ENCODE measurements at regions not wholly inside any gene's neighbourhood (a gene's known extent, or its start where the extent isn't known, plus 50 kb on each side); places are given as distances from the start of the nearest gene placed in this dataset.

DNA sequence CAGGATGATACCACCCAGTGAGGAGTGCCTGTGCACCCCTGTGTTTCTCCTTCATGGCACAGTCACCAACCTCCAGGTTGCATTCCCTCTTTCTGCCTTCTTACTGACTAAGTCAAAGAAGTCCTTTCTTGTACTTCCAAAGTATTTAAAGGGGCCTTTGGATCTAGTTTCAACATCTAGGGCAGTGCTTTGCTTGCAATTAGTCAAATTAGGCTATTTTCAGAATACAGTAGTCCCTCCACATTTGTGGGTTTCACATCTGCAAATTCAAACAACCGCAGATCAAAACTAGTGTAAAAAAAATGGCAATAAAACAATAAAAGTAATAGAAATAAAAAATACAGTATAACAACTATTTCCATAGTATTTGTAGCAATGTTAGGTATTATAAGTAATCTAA lies 333.9 kb upstream of the SEMA6A start:
- no peak for DNase-seq (ENCODE audit: low read depth)
- H3K4me3 ChIP-seq (replicated peaks; ENCODE audit: low read depth, low read length), result no peak overlapping the region
- TF ChIP-seq, protein P1, sequence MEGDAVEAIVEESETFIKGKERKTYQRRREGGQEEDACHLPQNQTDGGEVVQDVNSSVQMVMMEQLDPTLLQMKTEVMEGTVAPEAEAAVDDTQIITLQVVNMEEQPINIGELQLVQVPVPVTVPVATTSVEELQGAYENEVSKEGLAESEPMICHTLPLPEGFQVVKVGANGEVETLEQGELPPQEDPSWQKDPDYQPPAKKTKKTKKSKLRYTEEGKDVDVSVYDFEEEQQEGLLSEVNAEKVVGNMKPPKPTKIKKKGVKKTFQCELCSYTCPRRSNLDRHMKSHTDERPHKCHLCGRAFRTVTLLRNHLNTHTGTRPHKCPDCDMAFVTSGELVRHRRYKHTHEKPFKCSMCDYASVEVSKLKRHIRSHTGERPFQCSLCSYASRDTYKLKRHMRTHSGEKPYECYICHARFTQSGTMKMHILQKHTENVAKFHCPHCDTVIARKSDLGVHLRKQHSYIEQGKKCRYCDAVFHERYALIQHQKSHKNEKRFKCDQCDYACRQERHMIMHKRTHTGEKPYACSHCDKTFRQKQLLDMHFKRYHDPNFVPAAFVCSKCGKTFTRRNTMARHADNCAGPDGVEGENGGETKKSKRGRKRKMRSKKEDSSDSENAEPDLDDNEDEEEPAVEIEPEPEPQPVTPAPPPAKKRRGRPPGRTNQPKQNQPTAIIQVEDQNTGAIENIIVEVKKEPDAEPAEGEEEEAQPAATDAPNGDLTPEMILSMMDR (IDR thresholded peaks at IDR 0.05; ENCODE audit: low read length, missing control alignments), result no peak

DNA sequence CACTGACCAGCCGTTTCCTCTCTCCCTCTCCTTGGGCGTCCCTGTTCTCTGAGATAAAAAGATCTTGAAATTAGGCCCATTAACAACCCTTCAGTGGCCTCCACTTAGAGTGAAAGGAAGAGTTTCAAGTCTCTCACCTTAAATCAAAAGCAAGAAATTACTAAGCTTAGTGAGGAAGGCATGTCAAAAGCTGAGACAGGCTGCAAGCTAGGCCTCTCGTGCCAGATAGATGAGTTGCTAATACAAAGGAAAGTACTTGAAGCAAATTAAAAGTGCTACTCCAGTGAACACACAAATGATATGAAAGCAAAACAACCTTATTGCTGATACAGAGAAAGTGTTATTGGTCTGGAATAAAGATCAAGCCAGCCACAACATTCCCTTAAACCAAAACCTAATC lies 331.3 kb upstream of the SEMA6A start:
- TF ChIP-seq, protein P1 (IDR thresholded peaks at IDR 0.05; ENCODE audit: low read length, missing control alignments), result no peak

DNA sequence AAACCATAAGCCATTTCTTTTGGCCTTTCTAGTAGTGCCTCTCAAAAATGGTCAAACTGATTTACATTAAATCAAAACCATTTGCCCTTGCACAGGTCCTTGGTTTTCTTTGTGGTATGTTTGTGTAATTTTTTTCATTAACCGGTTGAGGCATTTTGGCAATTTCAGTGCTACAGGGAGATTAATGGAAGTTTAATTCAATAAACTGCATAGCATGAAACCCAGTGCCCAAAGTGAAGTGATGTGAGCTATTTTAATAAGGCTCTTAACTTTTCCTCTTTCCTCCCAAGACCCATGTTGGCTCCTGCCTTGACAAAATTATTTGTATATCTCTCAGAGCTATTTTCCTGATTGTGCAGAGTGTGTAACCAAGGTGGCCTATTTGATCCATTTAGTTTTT lies 326.2 kb upstream of the SEMA6A start:
- H3K4me3 ChIP-seq (replicated peaks; ENCODE audit: low read depth, low read length), result no peak overlapping the region
- DNase-seq (ENCODE audit: low read depth), result no peak
- TF ChIP-seq, protein P1 (IDR thresholded peaks at IDR 0.05; ENCODE audit: low read length, missing control alignments), result no peak

More for the DNA sequence above, 331.3 kb upstream of the SEMA6A start:
- H3K4me3 ChIP-seq (replicated peaks; ENCODE audit: low read depth, low read length), result no peak overlapping the region
- no peak for DNase-seq (ENCODE audit: low read depth)

DNA sequence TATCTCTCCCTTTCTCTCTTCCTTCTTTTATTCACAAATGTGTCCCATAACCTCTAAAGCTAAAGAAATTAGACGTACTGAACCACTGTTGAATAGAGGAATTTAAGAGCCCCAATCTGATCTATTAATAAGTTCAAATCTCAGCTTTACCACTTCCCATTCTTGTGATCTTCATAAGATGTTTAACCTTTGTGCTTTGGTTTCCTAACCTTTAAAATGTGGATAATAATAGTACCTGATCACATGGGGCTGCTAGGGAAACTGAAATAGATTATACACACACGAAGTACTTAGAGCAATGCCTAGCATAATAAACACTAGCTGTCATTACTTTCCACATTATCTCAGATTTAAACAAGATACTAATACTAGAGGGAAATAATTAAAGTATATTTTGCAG lies 324.3 kb upstream of the SEMA6A start:
- TF ChIP-seq, protein P1 (IDR thresholded peaks at IDR 0.05; ENCODE audit: low read length, missing control alignments), result no peak
- no peak for DNase-seq (ENCODE audit: low read depth)
- H3K4me3 ChIP-seq (replicated peaks; ENCODE audit: low read depth, low read length), result no peak overlapping the region

DNA sequence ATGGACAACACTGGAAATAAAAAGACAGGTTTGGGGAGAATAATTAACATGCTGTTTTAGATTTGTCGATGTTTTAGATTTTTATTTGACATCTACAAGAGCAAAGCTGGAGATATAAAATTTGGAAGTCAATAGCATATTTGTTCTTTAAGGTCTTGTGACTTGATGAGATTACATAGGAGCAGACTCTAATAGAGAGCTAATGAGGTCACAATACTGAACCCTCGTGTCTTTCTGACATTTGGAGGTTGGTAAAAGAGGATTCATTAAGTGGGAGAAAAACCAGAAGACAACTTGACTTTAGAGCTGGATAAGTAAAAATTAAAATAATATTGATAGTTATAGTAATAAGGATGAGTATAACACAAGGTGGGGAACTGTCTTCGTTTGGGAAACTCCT lies 322.7 kb upstream of the SEMA6A start:
- TF ChIP-seq, protein P1 (IDR thresholded peaks at IDR 0.05; ENCODE audit: low read length, missing control alignments), result no peak
- H3K4me3 ChIP-seq (replicated peaks; ENCODE audit: low read depth, low read length), result no peak overlapping the region
- DNase-seq (ENCODE audit: low read depth), result no peak

DNA sequence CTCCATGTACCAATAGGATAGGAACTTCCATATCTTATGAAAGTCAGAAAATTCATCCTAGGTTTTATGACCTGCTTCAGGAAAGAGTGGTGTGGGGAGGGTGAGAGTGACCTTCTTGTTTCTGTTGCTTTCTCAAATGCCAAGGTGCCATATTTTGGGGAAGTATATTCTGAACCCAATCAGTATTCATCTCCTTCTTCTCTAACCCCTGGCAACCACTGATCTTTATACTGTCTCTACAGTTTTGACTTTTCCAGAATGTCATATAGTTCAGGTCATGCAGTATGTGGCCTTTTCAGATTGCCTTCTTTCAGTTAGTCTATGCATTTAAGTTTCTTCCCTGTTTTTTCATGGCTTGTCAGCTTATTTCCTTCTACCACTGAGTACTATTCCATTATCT lies 321.4 kb upstream of the SEMA6A start:
- TF ChIP-seq, protein P1 (IDR thresholded peaks at IDR 0.05; ENCODE audit: low read length, missing control alignments), result no peak
- no peak for DNase-seq (ENCODE audit: low read depth)
- H3K4me3 ChIP-seq (replicated peaks; ENCODE audit: low read depth, low read length), result no peak overlapping the region

DNA sequence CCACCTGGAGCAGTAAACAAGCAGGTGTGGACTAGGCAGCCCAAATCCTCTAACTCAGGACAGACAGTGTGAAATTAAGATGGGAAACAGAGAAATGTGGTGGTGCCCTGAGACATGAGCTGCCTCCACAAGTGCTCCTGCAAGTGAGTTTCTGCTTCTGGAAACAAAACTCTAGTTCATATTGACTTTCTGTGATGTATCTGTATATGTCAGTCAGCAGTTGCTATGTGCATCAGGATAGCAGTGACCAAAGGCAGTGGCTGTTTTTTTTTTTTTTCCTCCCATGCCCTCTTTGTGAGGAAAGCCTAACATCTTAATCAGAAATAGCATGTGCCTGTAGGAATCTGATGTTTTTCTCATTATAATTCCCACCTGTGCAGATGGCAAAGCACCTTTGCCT lies 318.4 kb upstream of the SEMA6A start:
- H3K4me3 ChIP-seq (replicated peaks; ENCODE audit: low read depth, low read length), result no peak overlapping the region
- DNase-seq (ENCODE audit: low read depth), result no peak
- TF ChIP-seq, protein P1 (IDR thresholded peaks at IDR 0.05; ENCODE audit: low read length, missing control alignments), result no peak
